ENCODE measurements at regions not wholly inside any gene's neighbourhood (a gene's known extent, or its start where the extent isn't known, plus 50 kb on each side); places are given as distances from the start of the nearest gene placed in this dataset. TPM values are rescaled to one million over a fixed set of nuclear protein-coding genes. Genes with fewer than 3 reads are reported as not detected.

Small RNAs in the stretch of these regions (microRNA-seq; reads per million reads assigned to microRNA genes)
- gene MIR3156-3 (ENCODE audit: unreplicated experiment): not detected
